ENCODE measurements at regions not wholly inside any gene's neighbourhood (a gene's known extent, or its start where the extent isn't known, plus 50 kb on each side); places are given as distances from the start of the nearest gene placed in this dataset.

GRCh38 chr5:179430193-179431175 is 85.2 kb upstream of the ADAMTS2 start:
- DNase-seq (ENCODE audit: low spot score): no peak

- no peak for DNase-seq (ENCODE audit: low spot score)
These were observed 82.4 kb upstream of the ADAMTS2 start for GRCh38 chr5:179427676-179428056.

GRCh38 chr5:179427032-179427675 is 81.9 kb upstream of the ADAMTS2 start:
- DNase-seq (ENCODE audit: low spot score): no peak

DNA sequence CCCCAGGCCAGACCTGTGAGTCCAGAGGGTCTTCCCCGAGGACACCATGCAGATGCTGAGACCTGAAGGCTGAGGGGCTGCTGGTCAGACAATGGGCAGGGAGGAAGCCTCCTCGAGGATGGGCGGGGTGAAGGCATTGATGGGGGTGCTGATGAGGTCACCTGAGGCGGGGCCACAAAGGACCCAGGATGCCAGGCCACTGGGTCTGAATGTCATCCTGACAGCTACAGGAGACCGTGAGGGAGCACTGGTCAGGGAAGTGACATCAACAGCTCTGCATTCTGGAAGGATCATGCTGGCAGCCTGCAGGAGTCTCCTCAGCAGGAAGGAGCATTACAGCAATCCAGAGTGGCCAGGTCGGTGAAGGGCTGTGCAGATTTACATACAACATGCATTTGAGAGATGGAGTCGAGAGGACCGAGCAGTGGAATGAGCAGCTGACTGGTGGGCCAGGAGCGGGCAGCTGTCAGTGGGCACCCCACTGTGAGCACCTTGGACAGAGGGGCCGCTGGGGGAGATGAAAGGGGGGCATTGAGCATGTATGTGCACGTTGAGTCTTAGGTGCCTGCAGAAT is 77.7 kb upstream of the ADAMTS2 start:
- no peak for DNase-seq (ENCODE audit: low spot score)

- no peak for DNase-seq (ENCODE audit: low spot score)
These were observed 77.1 kb upstream of the ADAMTS2 start for GRCh38 chr5:179422213-179422855.

GRCh38 chr5:179421144-179421901 is 76.1 kb upstream of the ADAMTS2 start:
- no peak for DNase-seq (ENCODE audit: low spot score)

DNA sequence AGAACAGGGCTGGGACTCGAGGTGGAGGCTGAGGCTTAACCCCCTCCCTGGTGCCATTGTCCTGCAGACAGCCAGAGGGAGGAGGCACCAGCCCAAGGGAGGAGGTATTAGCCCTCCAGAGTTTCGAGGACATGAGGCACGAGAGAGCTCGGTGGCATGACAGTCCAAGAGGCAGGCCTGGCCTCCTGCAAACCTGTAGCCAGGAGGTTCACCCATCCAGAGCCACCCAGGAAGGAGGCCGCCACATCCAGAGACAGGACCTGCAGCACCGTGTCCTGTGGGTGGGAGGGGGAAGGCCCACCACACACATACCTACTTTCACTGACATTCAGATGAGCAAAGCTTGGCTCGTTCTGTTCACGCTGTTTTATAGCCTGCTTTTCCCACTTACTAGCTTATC is 75.2 kb upstream of the ADAMTS2 start:
- no peak for DNase-seq (ENCODE audit: low spot score)

- DNase-seq (ENCODE audit: low spot score): no peak
These were observed 73.7 kb upstream of the ADAMTS2 start for GRCh38 chr5:179418972-179419371.

DNA sequence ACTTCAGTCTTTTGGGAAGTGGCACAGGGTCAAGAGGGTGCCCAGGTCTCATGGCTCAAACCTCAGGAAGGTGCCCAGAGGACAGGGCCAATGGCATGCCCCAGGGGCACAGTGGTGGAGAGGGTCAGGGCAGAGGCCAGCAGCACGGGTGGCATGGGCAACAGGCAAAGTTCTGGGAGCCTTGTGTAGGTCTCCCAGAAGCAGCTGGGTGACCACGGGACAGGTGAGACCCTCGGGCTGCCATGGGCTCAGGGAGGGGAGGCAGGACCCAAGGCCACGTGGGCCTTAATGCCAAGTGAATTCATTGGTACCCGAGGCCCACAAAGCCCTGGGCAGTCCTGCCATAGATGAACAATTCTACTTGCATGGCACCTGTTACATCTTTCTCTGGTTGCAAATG is 72.4 kb upstream of the ADAMTS2 start:
- DNase-seq (ENCODE audit: low spot score): no peak

DNA sequence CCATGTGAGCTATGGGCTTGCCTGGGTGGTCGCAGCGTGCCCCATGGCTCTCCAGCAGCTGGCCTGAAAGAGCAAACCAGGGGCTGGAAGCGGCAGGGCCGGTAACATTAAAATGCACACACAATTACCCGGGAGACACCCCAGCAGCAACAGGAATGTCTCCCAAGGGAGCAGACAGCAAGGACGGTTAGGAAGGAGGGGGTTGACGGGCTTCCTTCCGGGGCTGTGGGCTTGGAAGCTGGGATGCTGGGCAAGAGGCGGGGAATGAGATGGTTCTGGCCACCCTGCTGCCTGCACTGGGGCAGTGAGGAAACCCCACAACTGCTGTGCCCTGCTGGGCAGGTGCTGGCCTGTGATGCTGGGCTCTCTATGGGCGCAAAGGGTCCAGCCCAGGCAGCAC is 71.8 kb upstream of the ADAMTS2 start:
- DNase-seq (ENCODE audit: low spot score): no peak

GRCh38 chr5:179416114-179416822 is 71.0 kb upstream of the ADAMTS2 start:
- DNase-seq (ENCODE audit: low spot score): no peak

DNA sequence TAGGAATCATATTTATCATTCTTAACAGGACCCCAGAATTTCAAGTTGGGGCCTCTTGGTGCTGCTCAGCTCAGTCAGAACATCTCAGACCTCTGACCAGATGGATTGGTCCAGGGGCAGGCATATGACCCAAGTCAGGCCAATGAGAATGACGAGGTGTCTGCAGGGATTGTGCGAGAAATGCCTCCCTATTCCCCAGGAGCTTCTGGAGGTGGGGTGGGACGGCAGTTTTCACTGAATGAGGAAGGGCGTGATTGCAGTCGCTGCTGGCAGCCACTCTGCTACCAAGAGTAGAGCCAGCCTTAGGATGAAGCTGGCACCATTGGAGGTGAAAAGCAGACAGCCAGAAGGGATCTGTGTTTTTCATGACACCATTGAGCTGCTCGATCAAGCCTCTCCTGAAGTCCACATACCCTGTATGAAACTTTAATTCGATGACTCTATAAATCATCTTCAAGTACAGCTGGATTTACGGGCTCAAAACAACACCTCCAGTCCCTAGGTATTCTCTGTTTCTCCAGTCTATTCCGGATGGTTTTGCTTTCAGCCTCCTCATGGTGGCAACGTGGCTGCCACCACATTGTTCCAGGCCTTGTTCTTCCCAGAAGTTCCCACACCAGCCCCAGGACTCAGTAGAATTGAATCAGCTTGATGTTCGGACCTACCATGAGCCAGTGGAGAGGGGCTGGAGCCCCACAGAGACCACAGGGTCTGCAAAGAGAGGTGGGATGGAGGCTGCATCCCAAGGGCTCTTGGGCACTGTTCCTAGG is 70.2 kb upstream of the ADAMTS2 start:
- DNase-seq (ENCODE audit: low spot score): no peak

DNA sequence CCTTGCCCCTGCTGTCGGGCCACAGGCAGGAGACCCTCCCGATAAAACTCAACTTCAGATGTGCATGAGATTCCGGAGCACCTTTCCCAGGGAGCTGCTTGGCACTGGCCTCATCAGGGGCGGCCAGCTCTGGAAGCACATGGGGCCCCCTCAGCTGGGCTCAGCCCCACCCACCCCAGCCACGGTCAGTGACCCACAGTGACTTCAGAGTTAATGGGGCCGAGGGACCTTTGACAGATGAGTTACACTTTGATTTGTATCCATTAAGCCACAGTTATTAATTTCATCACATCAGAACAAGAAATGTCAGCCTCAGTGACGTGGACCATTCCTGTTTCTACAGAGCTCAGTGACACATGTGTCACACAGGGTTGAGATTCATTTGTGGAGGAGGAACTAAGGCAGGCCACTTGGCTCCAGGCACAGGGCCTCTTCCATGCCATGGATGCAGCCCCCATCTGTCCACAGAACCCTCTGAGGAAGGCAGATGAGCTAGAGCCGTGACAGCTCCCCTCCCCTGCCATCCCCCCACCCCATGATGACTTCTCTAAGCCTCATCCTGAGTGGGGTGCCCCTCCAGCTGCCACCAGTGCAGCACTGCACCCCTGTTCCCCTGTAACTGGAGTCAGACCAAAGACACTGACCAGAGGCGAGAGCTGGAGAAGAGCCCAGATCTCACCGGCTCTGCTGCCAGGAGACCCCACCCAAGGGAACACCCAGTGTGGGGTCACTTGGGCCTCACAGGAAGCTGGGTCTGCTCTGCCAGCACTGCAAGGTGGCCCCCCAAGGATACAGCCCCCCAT is 69.4 kb upstream of the ADAMTS2 start:
- no peak for DNase-seq (ENCODE audit: low spot score)

GRCh38 chr5:179413711-179414458 is 68.6 kb upstream of the ADAMTS2 start:
- DNase-seq (ENCODE audit: low spot score): no peak

GRCh38 chr5:179413086-179413690 is 67.9 kb upstream of the ADAMTS2 start:
- no peak for DNase-seq (ENCODE audit: low spot score)

DNA sequence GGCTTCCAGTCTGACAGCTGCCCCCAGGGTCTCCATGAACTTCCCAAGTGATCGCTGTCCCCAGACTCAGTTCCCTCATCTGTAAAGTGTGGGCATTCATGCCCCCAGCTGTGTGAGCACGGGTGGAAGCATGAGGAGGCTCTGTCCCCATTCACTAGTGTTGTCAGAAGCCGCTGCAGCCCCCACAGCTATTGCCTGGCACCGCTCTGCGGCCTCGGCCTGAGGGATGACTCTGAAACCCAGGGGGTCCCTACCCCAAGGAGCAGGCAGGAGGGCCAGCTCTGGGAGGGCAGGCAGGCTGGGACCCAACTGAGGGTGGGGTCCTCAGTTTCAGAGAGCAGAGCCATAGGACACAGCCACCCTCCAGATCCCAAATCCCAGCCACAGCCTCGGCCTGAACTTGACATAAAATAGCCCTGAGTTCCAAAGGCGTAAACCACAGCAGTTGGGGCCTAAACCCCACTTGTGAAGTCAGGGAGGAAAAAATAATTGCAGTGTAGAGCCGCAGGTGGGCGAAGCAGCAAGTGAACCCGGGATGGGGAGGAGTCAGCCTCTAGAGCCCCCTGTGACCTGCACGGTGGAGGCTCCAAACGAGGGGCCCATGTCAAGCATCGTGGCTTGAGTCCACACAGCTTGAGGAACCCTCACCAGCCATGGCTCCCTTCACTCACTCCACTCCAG is 66.0 kb upstream of the ADAMTS2 start:
- no peak for DNase-seq (ENCODE audit: low spot score)

- no peak for DNase-seq (ENCODE audit: low spot score)
These were observed 65.3 kb upstream of the ADAMTS2 start for GRCh38 chr5:179410291-179411160.
